Astrocyte of the cerebellum (primary cell): ENCODE measurements at regions not wholly inside any gene's neighbourhood (a gene's known extent, or its start where the extent isn't known, plus 50 kb on each side); places are given as distances from the start of the nearest gene placed in this dataset.

Source experiments
- DNase-seq: peaks from one replicate; pipeline ENCODE4 v3.0.0-alpha.2; 2011; ENCODE audit warnings: low read depth
- H3K4me3 ChIP-seq: 2 replicates; pipeline ENCODE4 v1.5.1; 2011; ENCODE audit warnings: mild to moderate bottlenecking, low read depth, low read length, moderate library complexity
- CTCF ChIP-seq: IDR thresholded peaks from 2 replicates; pipeline ENCODE4 v1.5.1; 2012; ENCODE audit warnings: low read length, low read depth, moderate library complexity, mild to moderate bottlenecking; ENCODE audit errors: missing control alignments
- in situ Hi-C: cut with HindIII; loops from 2 replicates; pipeline ENCODE4 v1.10.0; 2017; ENCODE audit warnings: low sequenced_read_pairs

DNA sequence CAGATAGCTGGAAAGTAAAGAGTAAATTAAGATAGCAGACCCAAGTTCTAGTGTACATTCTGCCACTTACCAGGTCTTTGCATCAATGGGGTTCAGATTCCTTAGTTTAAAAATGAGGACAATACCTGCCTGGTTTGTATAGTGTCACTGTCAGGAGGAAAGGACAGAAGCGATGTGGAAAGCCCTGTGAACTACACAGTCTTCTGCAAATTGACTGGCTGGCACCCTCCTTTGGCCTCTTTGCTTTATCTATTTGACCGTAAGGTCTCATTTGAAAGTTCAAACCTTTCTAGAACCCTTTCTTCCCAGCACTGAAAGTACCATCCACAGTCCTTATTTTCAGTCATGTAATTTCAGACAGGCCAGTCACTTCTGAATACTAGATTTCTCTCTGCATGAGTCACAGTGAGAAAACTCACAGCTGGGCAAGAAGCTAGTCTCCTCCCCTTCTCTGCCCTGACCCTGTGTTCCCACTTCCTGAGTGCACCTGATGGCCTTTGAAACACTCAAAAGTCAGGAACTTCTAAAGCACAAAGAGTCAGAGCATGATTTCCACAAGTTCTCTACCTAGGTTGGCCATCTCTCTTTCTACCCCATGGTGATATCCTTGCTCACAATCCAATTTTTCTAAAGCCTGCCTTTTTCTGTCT lies 91.3 kb upstream of the RASEF start:
- no peak for TF ChIP-seq CTCF
- no peak overlapping the region for H3K4me3 ChIP-seq
- in situ Hi-C loops, result no loop called here
- DNase-seq, result peak; percentile 24

GRCh38 chr9:83153030-83153429 lies 90.1 kb upstream of the RASEF start:
- no peak for DNase-seq
- TF ChIP-seq CTCF, result no peak
- no peak overlapping the region for H3K4me3 ChIP-seq
- in situ Hi-C loops, result no loop called here

DNA sequence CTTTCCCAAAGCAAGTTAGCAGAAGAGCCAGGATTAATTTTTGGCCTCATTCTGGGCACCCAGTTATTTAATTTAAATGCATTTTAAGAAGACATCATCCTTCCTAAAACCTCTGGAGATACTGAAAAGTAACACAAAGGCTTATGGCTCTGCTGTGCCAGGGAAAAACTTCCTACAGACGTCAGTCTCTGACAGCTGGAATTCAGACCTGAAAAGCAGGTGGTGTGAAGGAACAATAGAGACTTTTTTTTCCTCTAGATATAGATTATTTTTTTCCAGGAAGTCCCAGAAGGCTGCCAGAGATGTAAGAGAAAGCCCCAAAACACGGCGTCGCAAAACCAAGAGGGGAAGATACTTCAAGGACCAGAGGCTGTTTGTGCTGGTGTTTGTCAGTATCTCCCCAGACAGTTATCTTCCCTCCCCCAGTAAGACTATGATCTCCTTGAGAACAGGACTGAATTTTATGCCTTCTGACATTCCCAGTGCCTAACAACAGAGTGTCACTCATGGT lies 88.7 kb upstream of the RASEF start:
- TF ChIP-seq CTCF, result no peak
- no peak for DNase-seq
- in situ Hi-C loops, result no loop called here
- no peak overlapping the region for H3K4me3 ChIP-seq

GRCh38 chr9:83147315-83148149 lies 84.6 kb upstream of the RASEF start:
- no peak for TF ChIP-seq CTCF
- in situ Hi-C loops, result no loop called here

GRCh38 chr9:83146325-83146724 lies 83.4 kb upstream of the RASEF start:
- no peak overlapping the region for H3K4me3 ChIP-seq
- TF ChIP-seq CTCF, result no peak
- in situ Hi-C loops, result no loop called here
- DNase-seq, result no peak

More at GRCh38 chr9:83147315-83148149, 84.6 kb upstream of the RASEF start:
- no peak for DNase-seq
- no peak overlapping the region for H3K4me3 ChIP-seq

GRCh38 chr9:83144492-83144891 lies 81.5 kb upstream of the RASEF start:
- in situ Hi-C loops, result no loop called here
- TF ChIP-seq CTCF, result no peak
- H3K4me3 ChIP-seq, result no peak overlapping the region
- no peak for DNase-seq
